ENCODE measurements at regions not wholly inside any gene's neighbourhood (a gene's known extent, or its start where the extent isn't known, plus 50 kb on each side); places are given as distances from the start of the nearest gene placed in this dataset.

- TF ChIP-seq EZH2phosphoT487 (IDR thresholded peaks at IDR 0.05; ENCODE audit: low read depth), result no peak
- TF ChIP-seq, protein P1, sequence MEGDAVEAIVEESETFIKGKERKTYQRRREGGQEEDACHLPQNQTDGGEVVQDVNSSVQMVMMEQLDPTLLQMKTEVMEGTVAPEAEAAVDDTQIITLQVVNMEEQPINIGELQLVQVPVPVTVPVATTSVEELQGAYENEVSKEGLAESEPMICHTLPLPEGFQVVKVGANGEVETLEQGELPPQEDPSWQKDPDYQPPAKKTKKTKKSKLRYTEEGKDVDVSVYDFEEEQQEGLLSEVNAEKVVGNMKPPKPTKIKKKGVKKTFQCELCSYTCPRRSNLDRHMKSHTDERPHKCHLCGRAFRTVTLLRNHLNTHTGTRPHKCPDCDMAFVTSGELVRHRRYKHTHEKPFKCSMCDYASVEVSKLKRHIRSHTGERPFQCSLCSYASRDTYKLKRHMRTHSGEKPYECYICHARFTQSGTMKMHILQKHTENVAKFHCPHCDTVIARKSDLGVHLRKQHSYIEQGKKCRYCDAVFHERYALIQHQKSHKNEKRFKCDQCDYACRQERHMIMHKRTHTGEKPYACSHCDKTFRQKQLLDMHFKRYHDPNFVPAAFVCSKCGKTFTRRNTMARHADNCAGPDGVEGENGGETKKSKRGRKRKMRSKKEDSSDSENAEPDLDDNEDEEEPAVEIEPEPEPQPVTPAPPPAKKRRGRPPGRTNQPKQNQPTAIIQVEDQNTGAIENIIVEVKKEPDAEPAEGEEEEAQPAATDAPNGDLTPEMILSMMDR (IDR thresholded peaks at IDR 0.05; ENCODE audit: low read depth, low read length), result no peak
- Histone ChIP-seq H3K9ac (ENCODE audit: low read length) (no peak overlapping the region), H3K4me3 (ENCODE audit: low read length) (no peak overlapping the region), H2AFZ (ENCODE audit: low read depth, low read length) (no peak overlapping the region), H4K20me1 (ENCODE audit: insufficient read depth, low read length) (no peaks in the 10 kb centered on the region), H3K27me3 (ENCODE audit: low read depth, low read length) (no peaks in the 10 kb centered on the region), H3K36me3 (replicated peaks; ENCODE audit: low read depth, low read length) (no peaks in the 10 kb centered on the region), H3K4me2 (ENCODE audit: low read length) (no peak overlapping the region), H3K79me2 (ENCODE audit: low read length) (no peaks in the 10 kb centered on the region), H3K9me3 (ENCODE audit: insufficient read depth, low read length) (no peaks in the 10 kb centered on the region; the same call in 1 of the 2 replicates), H3K4me1 (ENCODE audit: low read length) (no peaks in the 10 kb centered on the region), H3K27ac (ENCODE audit: low read length) (no peak overlapping the region)
Observed at GRCh38 chr13:88461272-88462009, 790.3 kb downstream of the SLITRK5 start.

DNA sequence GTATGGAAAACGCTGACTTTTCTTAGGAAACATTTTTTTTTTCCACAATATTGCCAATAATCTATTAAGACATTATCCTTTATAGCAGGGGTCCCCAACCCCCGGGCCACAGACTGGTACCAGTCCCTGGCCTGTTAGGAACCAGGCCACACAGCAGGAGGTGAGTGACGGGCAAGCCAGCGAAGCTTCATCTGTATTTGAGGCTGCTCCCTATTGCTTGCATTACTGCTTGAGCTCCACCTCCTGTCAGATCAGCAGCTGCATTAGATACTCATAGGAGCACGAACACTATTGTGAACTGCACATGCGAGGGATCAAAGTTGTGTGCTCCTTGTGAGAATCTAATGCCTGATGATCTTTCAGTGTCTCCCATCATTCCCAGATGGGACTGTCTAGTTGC lies 793.7 kb downstream of the SLITRK5 start:
- Histone ChIP-seq H3K4me3 (ENCODE audit: low read length) (no peak overlapping the region), H2AFZ (ENCODE audit: low read depth, low read length) (no peak overlapping the region), H3K27me3 (ENCODE audit: low read depth, low read length) (no peaks in the 10 kb centered on the region), H3K9me3 (ENCODE audit: insufficient read depth, low read length) (no peaks in the 10 kb centered on the region; the same call in 1 of the 2 replicates), H3K4me1 (ENCODE audit: low read length) (no peaks in the 10 kb centered on the region), H3K79me2 (ENCODE audit: low read length) (no peaks in the 10 kb centered on the region), H3K9ac (ENCODE audit: low read length) (no peak overlapping the region), H4K20me1 (ENCODE audit: insufficient read depth, low read length) (no peaks in the 10 kb centered on the region), H3K27ac (ENCODE audit: low read length) (no peak overlapping the region), H3K4me2 (ENCODE audit: low read length) (no peak overlapping the region), H3K36me3 (replicated peaks; ENCODE audit: low read depth, low read length) (no peaks in the 10 kb centered on the region)
- no peak for TF ChIP-seq EZH2phosphoT487 (IDR thresholded peaks at IDR 0.05; ENCODE audit: low read depth)
- TF ChIP-seq, protein P1 (IDR thresholded peaks at IDR 0.05; ENCODE audit: low read depth, low read length), result no peak

- H3K4me1 ChIP-seq (ENCODE audit: low read length), result peaks cover 17% of the 10 kb centered on the region
- H3K27me3 ChIP-seq (ENCODE audit: low read depth, low read length), result no peaks in the 10 kb centered on the region
- peak overlapping the region; percentile 2; the same call in 1 of the 2 replicates for H3K4me2 ChIP-seq (ENCODE audit: low read length)
- no peak overlapping the region for H3K27ac ChIP-seq (ENCODE audit: low read length)
- TF ChIP-seq EZH2phosphoT487 (IDR thresholded peaks at IDR 0.05; ENCODE audit: low read depth), result no peak
- TF ChIP-seq, protein P1 (IDR thresholded peaks at IDR 0.05; ENCODE audit: low read depth, low read length), result no peak
- H3K9ac ChIP-seq (ENCODE audit: low read length), result no peak overlapping the region
- H4K20me1 ChIP-seq (ENCODE audit: insufficient read depth, low read length), result no peaks in the 10 kb centered on the region
- H3K4me3 ChIP-seq (ENCODE audit: low read length), result no peak overlapping the region
- no peaks in the 10 kb centered on the region for H3K79me2 ChIP-seq (ENCODE audit: low read length)
- peaks cover 5% of the 10 kb centered on the region for H3K36me3 ChIP-seq (replicated peaks; ENCODE audit: low read depth, low read length)
- H2AFZ ChIP-seq (ENCODE audit: low read depth, low read length), result no peak overlapping the region
- no peaks in the 10 kb centered on the region; the same call in 1 of the 2 replicates for H3K9me3 ChIP-seq (ENCODE audit: insufficient read depth, low read length)
Observed at GRCh38 chr13:88472316-88472715, 801.1 kb downstream of the SLITRK5 start.

DNA sequence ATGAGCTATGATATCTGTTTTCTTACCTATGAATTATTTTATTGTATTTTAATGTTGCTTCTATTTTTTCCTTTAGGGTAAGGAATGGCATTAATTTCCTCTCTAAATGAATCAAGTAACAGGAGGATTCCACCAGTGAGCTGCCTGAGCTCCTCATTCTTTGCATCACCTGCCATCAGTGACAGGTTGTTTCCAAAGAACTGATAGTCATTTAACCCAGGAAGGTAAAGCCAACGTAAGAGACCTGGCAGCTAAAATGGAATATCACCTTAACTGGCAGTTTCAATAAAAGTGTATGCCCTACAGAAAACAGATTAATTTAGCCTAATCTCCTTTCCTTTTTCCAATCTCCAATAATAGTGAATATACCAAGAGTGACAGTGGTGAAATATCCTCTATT lies 812.0 kb downstream of the SLITRK5 start:
- Histone ChIP-seq H3K4me2 (ENCODE audit: low read length) (no peak overlapping the region), H3K9ac (ENCODE audit: low read length) (no peak overlapping the region), H3K79me2 (ENCODE audit: low read length) (no peaks in the 10 kb centered on the region), H3K27ac (ENCODE audit: low read length) (no peak overlapping the region), H4K20me1 (ENCODE audit: insufficient read depth, low read length) (no peaks in the 10 kb centered on the region), H3K27me3 (ENCODE audit: low read depth, low read length) (no peaks in the 10 kb centered on the region), H3K9me3 (ENCODE audit: insufficient read depth, low read length) (peaks cover 6% of the 10 kb centered on the region), H3K4me1 (ENCODE audit: low read length) (no peaks in the 10 kb centered on the region), H3K4me3 (ENCODE audit: low read length) (no peak overlapping the region), H2AFZ (ENCODE audit: low read depth, low read length) (no peak overlapping the region), H3K36me3 (replicated peaks; ENCODE audit: low read depth, low read length) (peaks cover 3% of the 10 kb centered on the region)
- no peak for TF ChIP-seq EZH2phosphoT487 (IDR thresholded peaks at IDR 0.05; ENCODE audit: low read depth)
- TF ChIP-seq, protein P1 (IDR thresholded peaks at IDR 0.05; ENCODE audit: low read depth, low read length), result no peak

Data from OCI-LY3 (cell line).